PC-3 (cell line): ENCODE measurements at regions not wholly inside any gene's neighbourhood (a gene's known extent, or its start where the extent isn't known, plus 50 kb on each side); places are given as distances from the start of the nearest gene placed in this dataset.

Experiments used
- EZH2 ChIP-seq: fragments of 300-600 bp; sonication (generic); IDR thresholded peaks from one replicate; pipeline ENCODE4 v1.6.1; 2017; ENCODE audit warnings: antibody characterized with exemption, mild to moderate bottlenecking, low read length; ENCODE audit not compliant: unreplicated experiment
- EZH2phosphoT487 ChIP-seq: fragments of 300-600 bp; sonication (generic); IDR thresholded peaks from 2 replicates; pipeline ENCODE4 v1.6.1; 2018; ENCODE audit warnings: mild to moderate bottlenecking, antibody characterized with exemption, low read length, borderline replicate concordance
- TF ChIP-seq, protein P1 (sequence below): fragments of 300-600 bp; sonication (generic); conservative IDR thresholded peaks from 2 replicates; pipeline ENCODE4 v1.5.1; 2017; ENCODE audit warnings: antibody characterized with exemption, low read depth, mild to moderate bottlenecking, low read length

GRCh38 chr11:22522225-22522624 is 103.4 kb downstream of the FANCF start:
- TF ChIP-seq, protein P1, sequence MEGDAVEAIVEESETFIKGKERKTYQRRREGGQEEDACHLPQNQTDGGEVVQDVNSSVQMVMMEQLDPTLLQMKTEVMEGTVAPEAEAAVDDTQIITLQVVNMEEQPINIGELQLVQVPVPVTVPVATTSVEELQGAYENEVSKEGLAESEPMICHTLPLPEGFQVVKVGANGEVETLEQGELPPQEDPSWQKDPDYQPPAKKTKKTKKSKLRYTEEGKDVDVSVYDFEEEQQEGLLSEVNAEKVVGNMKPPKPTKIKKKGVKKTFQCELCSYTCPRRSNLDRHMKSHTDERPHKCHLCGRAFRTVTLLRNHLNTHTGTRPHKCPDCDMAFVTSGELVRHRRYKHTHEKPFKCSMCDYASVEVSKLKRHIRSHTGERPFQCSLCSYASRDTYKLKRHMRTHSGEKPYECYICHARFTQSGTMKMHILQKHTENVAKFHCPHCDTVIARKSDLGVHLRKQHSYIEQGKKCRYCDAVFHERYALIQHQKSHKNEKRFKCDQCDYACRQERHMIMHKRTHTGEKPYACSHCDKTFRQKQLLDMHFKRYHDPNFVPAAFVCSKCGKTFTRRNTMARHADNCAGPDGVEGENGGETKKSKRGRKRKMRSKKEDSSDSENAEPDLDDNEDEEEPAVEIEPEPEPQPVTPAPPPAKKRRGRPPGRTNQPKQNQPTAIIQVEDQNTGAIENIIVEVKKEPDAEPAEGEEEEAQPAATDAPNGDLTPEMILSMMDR, result no peak
- TF ChIP-seq EZH2 (no peak), EZH2phosphoT487 (no peak)
